ENCODE measurements at regions not wholly inside any gene's neighbourhood (a gene's known extent, or its start where the extent isn't known, plus 50 kb on each side); places are given as distances from the start of the nearest gene placed in this dataset.

DNA sequence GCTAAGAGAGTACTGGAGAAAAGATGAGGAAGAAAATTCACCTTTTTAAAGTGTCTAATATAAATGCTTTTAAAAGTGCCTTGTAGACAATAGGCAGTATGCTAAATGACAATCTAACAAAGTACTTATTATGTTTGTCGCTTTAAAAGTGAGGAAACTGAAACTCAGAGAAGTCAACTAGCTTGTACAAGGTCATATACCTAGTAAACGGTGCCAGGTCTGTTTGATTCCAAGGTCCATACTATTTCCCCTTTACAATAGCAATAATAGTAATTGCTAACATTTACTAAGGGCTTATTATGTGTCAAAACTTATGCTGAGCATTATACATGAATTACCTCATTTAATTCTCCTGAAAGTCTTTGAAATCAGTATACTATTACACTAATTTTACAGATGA, 328.6 kb upstream of the SLC24A2 start:
- no peak for DNase-seq (ENCODE audit: low read depth)

DNA sequence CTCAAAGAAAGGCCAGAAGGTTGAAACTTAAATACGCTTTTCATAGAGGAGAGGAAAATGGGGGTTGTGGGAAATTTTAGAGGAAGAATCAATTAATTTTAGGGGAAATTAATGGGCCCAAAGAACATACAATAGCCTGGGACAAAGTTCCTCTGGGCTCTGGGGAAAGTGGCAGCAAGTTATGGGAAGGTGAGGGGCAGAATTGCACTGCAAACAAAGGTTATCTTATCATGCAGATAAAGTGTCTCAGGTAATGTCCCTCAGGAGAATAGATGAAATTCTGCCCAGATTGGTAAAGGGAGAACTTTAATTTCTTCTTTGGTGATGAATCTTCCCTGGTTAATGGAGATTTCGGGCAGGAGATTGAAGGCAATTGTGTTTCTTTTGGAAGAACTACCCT, 326.1 kb upstream of the SLC24A2 start:
- no peak for DNase-seq (ENCODE audit: low read depth)

DNA sequence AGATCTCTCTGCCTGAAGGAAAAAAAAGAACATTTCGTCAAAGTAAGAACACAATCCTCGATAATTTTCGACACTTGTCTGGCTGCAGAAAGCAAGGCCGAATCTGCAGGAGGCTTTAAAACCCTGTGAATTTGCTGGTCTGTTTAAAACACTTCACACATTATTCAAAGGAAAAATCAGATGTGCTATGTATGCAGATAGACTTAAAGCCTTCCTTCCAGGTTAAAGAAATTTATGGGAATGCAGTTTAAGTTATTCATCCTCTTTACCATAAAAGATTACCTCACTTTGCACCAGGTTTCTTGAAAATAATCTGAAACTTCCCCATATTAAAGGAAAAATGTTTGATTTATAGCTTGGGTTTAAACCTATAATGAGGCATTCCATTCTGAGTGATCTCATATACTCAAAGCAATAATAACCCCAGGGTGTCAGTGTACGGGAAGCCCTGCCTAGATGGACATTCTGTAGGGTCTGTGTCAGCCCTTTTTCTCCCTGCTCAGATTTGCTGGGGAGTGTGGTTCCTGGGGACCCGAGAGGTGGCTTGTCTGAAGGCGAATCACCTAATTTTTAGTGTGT, 323.5 kb upstream of the SLC24A2 start:
- no peak for DNase-seq (ENCODE audit: low read depth)

DNA sequence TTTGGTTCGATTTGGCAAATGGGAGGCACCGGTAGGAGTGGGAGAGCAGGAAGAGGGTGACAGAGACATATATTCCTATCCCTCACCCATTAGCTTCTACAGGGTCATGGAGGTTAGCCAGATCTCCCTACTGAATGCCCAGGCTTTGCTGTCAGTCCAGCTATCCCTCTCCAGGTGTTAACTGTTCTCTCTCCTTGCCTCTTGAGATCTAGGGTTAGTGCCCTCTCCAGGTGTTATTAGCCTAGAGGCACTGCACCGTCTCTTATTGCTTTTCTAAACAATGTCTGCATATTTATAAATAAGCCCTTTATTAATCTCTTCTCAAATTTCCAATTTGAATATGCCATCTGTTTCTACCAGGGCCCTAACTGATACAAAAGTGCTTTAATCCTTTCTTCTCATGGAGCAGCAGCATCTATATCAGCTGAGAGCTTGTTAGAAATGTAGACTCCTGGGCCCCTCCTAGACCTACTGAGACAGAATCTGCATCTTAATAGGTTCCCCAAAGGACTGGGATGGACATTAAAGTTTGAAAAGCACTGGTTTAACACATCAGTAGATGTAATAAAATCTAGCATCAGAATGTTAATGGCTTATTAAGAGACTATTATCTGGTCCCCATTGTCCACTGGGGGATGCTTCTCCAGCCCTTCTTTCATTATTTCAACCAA, 322.5 kb upstream of the SLC24A2 start:
- no peak for DNase-seq (ENCODE audit: low read depth)

DNA sequence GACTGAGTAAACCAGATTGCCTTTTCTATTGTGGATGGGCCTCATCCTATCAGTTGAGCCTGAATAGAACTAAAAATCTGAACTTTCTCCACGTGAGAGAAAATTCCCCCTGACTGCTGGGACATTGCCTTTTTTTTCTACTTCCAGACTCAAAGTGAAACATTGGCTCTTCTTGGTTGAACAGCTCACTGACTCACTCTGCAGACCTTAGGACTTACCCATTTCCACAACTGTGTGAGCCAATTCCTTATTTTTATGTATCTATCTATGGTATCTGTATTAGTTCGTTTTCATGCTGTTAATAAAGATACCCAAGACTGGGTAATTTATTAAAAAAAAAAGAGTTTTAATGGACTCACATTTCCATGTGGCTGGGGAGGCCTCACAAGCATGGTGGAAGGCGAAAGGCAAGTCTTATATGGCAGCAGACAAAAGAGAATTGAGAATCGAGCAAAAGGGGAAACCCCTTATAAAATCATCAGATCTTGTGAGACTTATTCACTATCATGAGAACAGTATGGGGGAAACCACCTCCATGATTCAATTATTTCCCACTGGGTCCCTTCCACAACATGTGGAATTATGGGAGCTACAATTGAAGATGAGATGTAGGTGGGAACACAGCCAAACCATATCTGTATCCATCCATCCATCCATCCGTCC, 306.7 kb upstream of the SLC24A2 start:
- DNase-seq (ENCODE audit: low read depth): no peak

DNA sequence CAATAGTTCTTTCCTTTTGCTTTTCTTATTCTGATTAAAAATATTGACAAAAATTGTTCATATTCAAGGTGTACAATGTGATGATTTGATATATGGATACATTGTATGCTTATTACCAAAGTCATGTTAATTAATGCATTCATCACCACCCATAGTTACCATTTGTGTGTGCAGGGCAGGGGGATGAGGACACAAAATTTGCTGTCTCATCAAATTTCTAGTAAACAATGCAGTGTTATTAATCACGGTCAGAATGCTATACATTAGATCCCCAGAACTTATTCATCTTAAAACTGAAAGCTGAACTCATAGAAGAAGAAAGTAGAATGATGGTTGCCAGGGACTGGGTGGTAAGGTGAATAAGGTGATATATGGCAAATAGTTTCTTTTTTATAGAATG, 303.7 kb upstream of the SLC24A2 start:
- no peak for DNase-seq (ENCODE audit: low read depth)

DNA sequence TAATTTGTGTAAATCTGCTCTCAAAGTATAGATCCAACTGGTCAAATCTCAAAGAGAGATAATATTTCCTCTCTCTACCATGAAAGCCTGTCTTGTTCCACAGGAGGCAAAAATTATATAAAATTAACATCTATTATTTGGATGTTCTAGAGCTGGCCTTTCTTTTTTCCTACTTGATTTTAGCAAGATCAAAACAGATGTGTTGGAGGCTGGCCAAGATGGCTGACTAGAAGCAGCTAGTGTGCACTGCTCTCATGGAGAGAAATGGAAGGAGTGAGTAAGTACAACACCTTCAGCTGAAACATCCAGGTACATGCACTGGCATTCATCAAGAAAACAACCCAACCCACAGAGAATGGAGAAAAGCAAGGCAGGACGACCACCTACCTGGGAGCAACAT, 298.6 kb upstream of the SLC24A2 start:
- DNase-seq (ENCODE audit: low read depth): no peak

DNA sequence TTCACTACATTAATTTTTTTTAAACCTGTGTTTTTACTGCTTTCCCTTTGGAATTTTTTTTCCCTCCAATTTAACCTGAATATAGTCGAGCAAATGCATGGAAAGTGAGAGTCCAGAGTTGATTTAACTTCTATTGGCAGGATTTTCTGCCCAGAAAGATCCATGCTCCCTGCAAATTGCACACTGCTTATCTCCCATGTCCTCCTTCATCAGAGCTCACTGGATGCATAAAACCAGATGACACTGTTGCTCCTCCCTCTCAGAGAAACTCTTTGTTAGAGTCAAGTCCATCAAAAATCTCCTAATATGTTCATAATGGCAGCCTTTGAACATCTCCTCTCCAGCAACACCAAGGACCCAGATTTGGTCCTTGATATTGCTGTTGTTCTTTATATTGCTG, 297.0 kb upstream of the SLC24A2 start:
- DNase-seq (ENCODE audit: low read depth): no peak

DNA sequence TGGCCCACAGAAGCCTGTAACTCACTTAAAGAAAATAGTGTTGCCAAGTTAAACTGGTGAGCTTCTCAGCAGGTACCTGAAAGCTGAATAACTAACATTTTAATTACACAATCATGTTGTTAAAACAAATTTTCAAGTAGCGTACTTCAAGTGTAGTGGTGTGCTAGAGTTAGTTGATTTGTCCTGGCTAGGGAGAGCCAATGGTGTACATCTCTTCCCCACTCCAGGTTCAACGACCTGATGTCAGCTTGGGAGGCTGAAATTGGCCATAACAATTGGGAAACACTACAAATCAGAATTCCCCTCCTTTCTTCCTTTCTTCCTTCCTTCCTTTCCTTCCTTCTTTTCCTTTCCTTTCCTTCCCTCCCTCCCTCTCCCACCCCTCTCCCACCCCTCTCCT, 295.3 kb upstream of the SLC24A2 start:
- no peak for DNase-seq (ENCODE audit: low read depth)

DNA sequence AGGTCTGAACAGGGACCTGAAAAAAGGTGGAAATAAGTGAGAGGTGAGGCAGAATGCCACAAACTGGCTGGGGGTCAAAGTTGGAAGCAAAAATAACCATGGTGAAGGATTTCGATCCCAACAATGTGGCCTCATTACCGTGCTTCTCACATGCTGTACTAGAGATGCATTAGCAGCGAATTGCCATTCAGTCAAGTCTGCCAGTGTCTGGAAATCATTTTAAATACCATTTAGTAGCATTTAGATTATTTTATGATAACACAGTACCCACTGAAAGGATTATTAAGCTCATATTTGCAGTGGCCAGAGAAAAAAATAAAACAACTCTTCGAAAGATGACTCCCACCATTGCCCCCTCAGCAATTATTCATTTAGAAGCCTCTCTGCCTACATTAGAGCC, 294.6 kb upstream of the SLC24A2 start:
- DNase-seq (ENCODE audit: low read depth): no peak

DNA sequence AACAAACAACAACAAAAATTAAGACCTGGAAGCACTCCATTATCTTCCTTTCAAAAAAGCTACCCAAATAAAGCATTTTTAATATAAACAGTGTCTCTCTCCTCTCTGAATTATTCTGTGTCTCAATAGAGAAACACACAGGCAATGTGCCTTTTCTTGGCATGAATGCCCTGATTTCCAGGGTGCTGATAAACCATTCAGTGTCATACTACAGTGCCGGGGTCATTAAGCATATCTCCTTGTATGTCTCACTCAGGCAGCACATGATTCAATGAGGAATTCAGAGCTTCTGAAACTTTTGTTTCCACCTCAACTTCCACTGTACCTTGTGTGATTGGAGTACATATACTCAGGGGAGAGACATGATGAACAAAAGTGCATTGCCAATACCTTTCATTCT, 294.0 kb upstream of the SLC24A2 start:
- no peak for DNase-seq (ENCODE audit: low read depth)

DNA sequence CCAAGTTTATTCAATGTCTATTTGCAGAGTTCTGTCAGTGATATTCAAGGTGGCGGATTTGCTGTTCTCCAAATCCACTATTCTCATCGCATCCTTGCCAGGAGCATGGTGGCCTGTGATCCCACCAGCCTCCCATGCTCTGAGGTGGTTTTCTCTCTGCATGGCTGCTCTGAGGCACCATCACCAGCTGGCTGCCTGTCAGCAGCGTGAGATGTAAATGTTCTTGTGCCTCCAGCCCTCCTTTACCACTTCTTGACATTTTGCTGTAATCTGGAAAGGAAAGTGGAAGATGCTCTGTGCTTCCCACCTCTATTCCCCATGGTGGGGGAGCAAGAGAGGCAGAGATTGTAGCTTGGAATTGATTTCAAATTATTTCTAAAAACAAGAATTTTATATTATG, 293.6 kb upstream of the SLC24A2 start:
- DNase-seq (ENCODE audit: low read depth): no peak

DNA sequence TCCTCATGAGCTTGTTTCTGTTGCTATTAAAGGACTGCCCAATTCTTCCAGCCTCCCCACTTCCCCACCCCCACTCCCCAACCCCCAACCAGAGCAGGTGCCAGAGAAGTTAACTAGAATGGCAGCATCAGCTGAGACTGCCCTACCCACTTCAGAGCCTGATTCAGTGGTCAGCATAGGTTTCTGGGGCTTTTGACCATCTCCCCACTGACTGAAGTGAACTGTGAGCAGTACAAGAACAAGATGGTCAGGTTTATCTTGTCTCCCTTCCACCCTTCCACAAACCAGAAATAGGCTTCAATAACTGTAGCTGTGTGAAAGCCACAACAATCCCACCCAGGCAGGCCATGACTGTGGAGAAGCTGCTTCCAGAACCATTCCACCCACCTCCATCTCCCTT, 289.4 kb upstream of the SLC24A2 start:
- DNase-seq (ENCODE audit: low read depth): no peak

DNA sequence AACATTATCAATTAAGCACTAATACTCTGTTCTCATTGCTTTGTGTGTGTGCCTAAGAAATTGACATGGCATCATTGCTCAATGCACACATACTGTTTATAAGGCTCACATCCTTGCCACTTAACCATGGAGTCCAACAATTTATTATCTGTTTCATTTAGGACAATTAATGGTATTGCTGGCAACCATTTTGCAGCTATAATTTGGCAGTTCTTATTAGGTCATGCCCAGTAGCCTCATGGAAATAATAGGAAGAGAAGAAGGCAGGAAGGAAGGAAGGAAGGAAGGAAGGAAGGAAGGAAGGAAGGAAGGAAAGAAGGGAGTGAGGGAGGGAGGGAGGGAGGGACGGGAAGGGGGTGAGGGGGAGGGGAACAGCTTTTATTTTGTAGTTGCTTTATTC, 285.5 kb upstream of the SLC24A2 start:
- no peak for DNase-seq (ENCODE audit: low read depth)

DNA sequence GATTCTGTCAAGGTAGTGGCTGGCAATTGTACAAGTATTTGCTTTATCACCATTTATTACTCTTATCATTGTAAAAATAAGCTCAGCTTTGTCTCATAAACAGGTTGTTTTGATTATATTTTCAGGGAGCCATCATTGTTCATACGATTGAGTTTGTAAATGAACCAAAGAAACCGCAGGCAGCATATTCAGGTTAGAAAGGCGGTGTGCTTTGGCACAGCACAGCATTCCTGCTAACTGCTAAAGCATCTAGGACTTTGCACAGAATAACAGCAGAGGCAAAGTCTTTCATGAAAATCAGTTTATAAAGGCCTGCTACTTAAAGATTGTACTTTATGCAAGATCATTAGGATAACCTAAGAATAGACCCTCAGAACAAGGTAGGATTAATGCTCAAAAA, 281.5 kb upstream of the SLC24A2 start:
- no peak for DNase-seq (ENCODE audit: low read depth)

DNA sequence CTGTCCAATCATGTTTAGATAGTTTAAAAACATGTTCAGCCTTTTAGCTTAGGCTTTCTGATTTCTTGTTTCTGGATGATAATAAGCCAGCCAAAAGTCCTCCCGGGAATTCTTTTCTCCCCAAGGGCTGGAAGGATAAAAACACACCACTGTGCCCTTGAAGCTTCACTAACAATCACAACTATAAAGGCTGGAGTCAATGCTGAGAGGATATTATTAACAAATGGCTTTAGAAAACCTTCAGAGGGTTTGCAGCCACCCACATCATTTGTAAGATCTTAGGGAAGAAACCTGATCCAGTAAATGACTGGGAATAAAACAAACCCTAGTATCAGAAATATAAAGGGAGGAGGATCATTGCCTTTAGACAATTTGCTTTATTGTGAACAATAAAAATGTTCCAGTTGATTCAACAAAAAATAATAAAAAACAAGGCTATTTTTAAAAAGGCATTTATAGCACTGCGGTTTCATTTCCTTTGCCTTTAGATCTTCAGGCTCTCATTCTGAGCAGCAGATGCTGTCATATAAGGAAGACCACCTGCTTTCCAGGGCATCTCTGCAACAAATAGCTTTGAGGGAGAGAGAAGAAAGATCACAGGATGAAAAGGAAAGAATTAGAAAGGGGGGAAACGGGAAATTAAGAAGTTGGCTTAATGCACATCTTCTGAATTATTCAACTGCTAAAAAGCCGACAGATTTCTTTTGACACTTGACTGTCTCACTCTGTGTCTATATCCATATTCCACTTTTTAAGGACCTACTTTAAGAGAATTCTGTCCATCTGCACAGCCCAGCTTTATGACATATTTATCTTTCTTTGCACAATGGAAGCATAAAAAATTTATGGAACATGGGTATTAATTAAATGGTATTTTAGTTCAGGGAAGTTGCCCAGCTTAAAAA, 277.2 kb upstream of the SLC24A2 start:
- DNase-seq (ENCODE audit: low read depth): no peak

DNA sequence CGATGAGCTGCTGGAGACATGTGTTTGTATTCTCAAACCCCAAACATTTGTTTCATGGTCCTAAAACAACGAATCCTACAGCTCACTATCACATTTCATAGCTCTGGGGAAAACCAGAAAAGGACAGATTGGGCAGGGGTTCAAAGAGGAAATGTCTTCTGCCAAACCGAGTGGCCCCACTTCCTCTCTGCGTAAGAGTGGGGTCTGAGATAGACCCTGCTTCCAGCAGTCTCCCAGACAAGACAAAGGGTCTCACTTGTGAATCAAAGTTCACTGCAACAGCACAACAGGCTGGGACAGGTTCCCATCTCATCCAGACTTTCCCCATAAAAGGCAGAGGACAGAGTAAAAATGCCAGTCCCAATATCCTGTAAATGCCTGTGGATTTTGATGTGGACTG, 276.2 kb upstream of the SLC24A2 start:
- no peak for DNase-seq (ENCODE audit: low read depth)

DNA sequence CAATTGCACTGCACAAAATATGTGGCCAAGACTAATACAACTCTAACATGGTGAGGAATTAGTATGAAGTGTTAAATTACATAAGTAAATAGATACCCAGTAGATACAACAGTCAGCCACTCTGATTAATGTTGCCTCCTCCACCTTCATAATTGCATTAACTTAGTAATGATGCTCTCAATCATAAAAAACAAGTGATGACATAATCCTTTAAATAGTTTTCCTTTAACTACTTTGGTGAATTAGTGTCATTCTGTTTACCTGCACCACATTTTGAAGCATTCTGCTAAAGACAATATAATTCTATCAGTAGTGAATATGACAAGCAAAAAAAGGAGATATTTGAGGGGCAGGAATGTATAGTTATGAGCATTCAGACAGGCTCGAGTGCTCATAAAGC, 265.9 kb upstream of the SLC24A2 start:
- no peak for DNase-seq (ENCODE audit: low read depth)

DNA sequence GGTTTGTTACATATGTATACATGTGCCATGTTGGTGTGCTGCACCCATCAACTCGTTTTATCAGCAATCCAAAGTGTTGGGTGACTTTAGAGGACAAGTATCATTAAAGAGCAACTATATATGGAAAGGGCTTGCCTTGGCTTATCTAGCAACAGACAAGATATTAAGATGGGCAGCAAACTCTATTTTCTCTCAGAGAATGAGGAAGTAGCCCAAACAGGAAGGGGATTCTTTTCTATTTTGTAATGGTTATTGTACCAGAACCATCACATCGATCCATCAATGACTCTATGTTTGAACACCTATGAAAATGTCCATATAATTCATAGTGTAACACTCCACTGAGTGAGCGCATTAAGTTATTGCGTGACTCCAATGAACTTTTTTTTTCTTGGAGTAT, 260.1 kb upstream of the SLC24A2 start:
- no peak for DNase-seq (ENCODE audit: low read depth)

DNA sequence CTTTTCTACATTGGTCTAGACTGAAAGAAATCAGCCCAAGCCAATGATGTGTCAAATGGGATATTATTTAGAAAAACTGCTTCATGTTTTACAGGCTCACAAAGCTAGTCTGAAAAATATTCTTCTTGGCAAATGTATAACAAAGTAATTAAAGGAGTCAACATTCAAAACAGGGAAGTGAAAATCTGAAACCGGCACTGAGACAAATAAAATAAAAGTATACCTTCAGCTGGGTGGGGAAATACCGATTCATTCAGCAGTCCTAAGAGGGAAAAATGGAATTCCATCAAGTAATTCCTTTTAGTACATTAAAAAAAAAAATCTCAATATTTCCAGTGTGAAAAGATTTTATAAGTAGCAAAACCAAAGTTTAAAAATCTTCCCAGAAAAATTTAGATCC, 259.6 kb upstream of the SLC24A2 start:
- no peak for DNase-seq (ENCODE audit: low read depth)

DNA sequence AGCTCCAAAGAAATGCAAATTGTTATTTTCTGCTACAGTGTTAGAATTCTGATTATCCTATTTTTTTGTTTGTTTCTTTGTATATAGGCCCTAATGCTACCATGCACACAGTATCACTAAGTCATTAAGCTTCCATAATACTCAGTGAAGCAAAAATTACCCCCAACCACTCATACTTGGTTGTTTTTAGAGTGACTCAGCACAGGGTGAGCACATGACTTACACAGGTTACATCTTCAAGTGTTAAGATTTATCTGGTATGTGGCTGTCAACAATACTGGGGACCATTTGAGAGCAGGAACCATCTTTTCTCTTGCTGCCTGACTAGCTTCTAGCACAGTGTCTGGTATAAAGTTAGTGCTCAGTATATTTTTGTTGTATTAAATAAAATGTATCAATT, 255.8 kb upstream of the SLC24A2 start:
- no peak for DNase-seq (ENCODE audit: low read depth)

DNA sequence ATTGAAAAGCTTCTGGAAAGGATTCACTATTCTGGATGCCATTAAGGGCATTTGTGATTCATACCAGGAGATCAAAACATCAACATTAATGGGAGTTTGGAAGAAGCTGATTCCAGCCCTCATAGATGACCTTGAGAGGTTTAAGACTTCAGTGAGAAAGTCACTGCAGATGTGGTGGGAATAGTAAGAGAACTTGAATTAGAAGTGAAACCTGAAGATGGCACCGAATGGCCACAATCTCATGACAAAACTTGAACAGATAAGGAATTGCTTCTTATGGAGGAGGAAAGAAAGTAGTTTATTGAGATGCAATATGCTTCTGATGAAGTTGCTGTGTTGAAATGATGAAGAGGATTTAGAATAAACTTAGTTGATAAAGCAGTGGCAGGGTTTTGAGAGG, 254.6 kb upstream of the SLC24A2 start:
- DNase-seq (ENCODE audit: low read depth): no peak

DNA sequence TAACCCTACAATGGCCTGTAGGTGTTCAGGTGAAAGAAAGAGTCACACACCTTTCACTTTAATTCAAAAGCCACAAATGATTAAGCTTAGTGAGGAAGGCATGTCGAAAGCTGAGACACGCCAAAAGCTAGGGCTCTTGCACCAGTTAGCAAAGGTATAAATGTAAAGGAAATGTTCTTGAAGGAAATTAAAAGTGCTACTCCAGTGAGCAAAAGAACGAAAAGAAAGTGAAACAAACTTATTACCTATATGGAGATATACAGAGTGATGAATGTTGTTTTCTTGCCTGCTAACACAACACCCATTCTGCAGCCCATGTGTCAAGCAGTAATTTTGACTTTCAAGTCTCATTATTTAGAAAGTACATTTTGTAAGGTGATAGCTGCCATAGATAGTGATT, 254.2 kb upstream of the SLC24A2 start:
- DNase-seq (ENCODE audit: low read depth): no peak
